IMR-90 (cell line): ENCODE measurements at regions not wholly inside any gene's neighbourhood (a gene's known extent, or its start where the extent isn't known, plus 50 kb on each side); places are given as distances from the start of the nearest gene placed in this dataset.

Experiments used
- ATAC-seq: fragments of 200-7000 bp; cut with Tn5 transposase; 2 replicates; pipeline ENCODE4 v1.9.1; 2020; ENCODE audit warnings: low read depth, mild to moderate bottlenecking, moderate library complexity
- BruUV-seq: library from RNA; stranded (reverse); fragments of 400-500 nt; replicated peaks from 2 replicates; lab custom pipeline; 2021; lab: Mats Ljungman, UMichigan
- CTCF ChIA-PET: fragments of 300-600 bp; formaldehyde crosslinking; extraction: SDS; loops from one replicate; lab custom pipeline; 2021; ENCODE audit warnings: antibody characterized with exemption; lab: Yijun Ruan, JAX
- POLR2A ChIA-PET: fragments of 300-600 bp; sonication (Branson Sonifier 250); formaldehyde crosslinking; loops from one replicate; lab custom pipeline; 2022; ENCODE audit warnings: antibody characterized with exemption; ENCODE audit not compliant: unreplicated experiment; lab: Charles Lee
- DNase-seq: peaks from one replicate; pipeline ENCODE4 v3.0.0; 2013
- H2AFZ ChIP-seq: replicated peaks from 2 replicates; pipeline ENCODE3; 2013; ENCODE audit warnings: low read length, mild to moderate bottlenecking; ENCODE audit not compliant: poor library complexity
- H2AK5ac ChIP-seq: 2 replicates; pipeline ENCODE4 v1.6.1; 2013; ENCODE audit warnings: low read depth, low read length, inconsistent platforms
- H2AK9ac ChIP-seq: replicated peaks from 2 replicates; pipeline ENCODE3; 2013; ENCODE audit warnings: mild to moderate bottlenecking, low read depth, low read length, moderate library complexity; ENCODE audit not compliant: poor library complexity
- H2BK120ac ChIP-seq: 2 replicates; pipeline ENCODE4 v1.6.1; 2013; ENCODE audit warnings: low read depth, low read length, inconsistent platforms
- H2BK15ac ChIP-seq: 3 replicates; pipeline ENCODE4 v1.6.1; 2013; ENCODE audit warnings: low read depth, low read length, inconsistent platforms
- H2BK20ac ChIP-seq: 2 replicates; pipeline ENCODE4 v1.6.1; 2013; ENCODE audit warnings: low read depth, mild to moderate bottlenecking, inconsistent platforms, low read length, moderate library complexity
- H2BK5ac ChIP-seq: 2 replicates; pipeline ENCODE4 v1.6.1; 2013; ENCODE audit warnings: mild to moderate bottlenecking, low read depth, low read length, inconsistent platforms; ENCODE audit not compliant: poor library complexity, severe bottlenecking
- H3K14ac ChIP-seq: replicated peaks from 2 replicates; pipeline ENCODE4 v1.6.1; 2013; ENCODE audit warnings: low read depth, low read length, inconsistent platforms
- H3K18ac ChIP-seq: 2 replicates; pipeline ENCODE4 v1.6.1; 2013; ENCODE audit warnings: low read depth, low read length, control low read depth
- H3K23ac ChIP-seq: 2 replicates; pipeline ENCODE4 v1.6.1; 2013; ENCODE audit warnings: low read depth, low read length, inconsistent platforms
- H3K27ac ChIP-seq: 2 replicates; pipeline ENCODE4 v1.5.1; 2013; ENCODE audit warnings: mild to moderate bottlenecking, control low read depth, low read length; ENCODE audit not compliant: insufficient read depth
- H3K27me3 ChIP-seq: 2 replicates; pipeline ENCODE4 v1.6.1; 2013; ENCODE audit warnings: low read length; ENCODE audit not compliant: control insufficient read depth, insufficient read depth
- H3K36me3 ChIP-seq: 2 replicates; pipeline ENCODE4 v1.6.1; 2013; ENCODE audit warnings: low read length, mixed read lengths; ENCODE audit not compliant: control insufficient read depth, insufficient read depth
- H3K4ac ChIP-seq: 2 replicates; pipeline ENCODE4 v1.6.1; 2013; ENCODE audit warnings: low read depth, low read length, inconsistent platforms
- H3K4me1 ChIP-seq: 2 replicates; pipeline ENCODE4 v1.6.1; 2013; ENCODE audit warnings: low read length, mixed read lengths; ENCODE audit not compliant: control insufficient read depth, insufficient read depth
- H3K4me2 ChIP-seq: 2 replicates; pipeline ENCODE4 v1.6.1; 2013; ENCODE audit warnings: low read depth, mild to moderate bottlenecking, control low read depth, low read length, moderate library complexity
- H3K4me3 ChIP-seq: 2 replicates; pipeline ENCODE4 v1.5.1; 2013; ENCODE audit warnings: low read depth, mild to moderate bottlenecking, control low read depth, low read length, moderate library complexity; ENCODE audit not compliant: insufficient read depth
- H3K56ac ChIP-seq: 2 replicates; pipeline ENCODE4 v1.6.1; 2013; ENCODE audit warnings: low read length, inconsistent platforms; ENCODE audit not compliant: insufficient read depth; ENCODE audit errors: extremely low read depth
- H3K79me1 ChIP-seq, 2 experiments: 2 replicates each; pipeline ENCODE4 v1.6.1; 2013; ENCODE audit warnings: low read length in 2 of 2, inconsistent platforms in 1 of 2, low read depth in 1 of 2
- H3K9ac ChIP-seq: 2 replicates; pipeline ENCODE4 v1.6.1; 2013; ENCODE audit warnings: low read depth, low read length, control low read depth
- H3K9me1 ChIP-seq: 2 replicates; pipeline ENCODE4 v1.6.1; 2013; ENCODE audit warnings: low read length, inconsistent platforms; ENCODE audit not compliant: insufficient read depth
- H3K9me3 ChIP-seq: 2 replicates; pipeline ENCODE4 v1.6.1; 2013; ENCODE audit warnings: low read length; ENCODE audit not compliant: control insufficient read depth, insufficient read depth
- H4K20me1 ChIP-seq: 2 replicates; pipeline ENCODE4 v1.6.1; 2013; ENCODE audit warnings: low read length, inconsistent platforms; ENCODE audit not compliant: insufficient read depth
- H4K5ac ChIP-seq: 2 replicates; pipeline ENCODE4 v1.6.1; 2013; ENCODE audit warnings: mild to moderate bottlenecking, low read depth, low read length, control low read depth
- H4K8ac ChIP-seq, 2 experiments: 2 replicates each; pipeline ENCODE4 v1.6.1; 2013; ENCODE audit warnings: low read depth in 2 of 2, low read length in 2 of 2, control low read depth in 1 of 2, inconsistent platforms in 1 of 2
- H4K91ac ChIP-seq: 2 replicates; pipeline ENCODE4 v1.6.1; 2013; ENCODE audit warnings: low read depth, low read length, inconsistent platforms; ENCODE audit not compliant: insufficient read depth
- CEBPB ChIP-seq: IDR thresholded peaks from 2 replicates; pipeline ENCODE4 v1.6.1; 2012; ENCODE audit warnings: low read depth, low read length, improper control_type of control experiment
- CTCF ChIP-seq: conservative IDR thresholded peaks from 2 replicates; pipeline ENCODE4 v1.5.1; 2012; ENCODE audit warnings: mild to moderate bottlenecking, low read depth, low read length, improper control_type of control experiment
- ELK1 ChIP-seq: fragments of 150-350 bp; IDR thresholded peaks from 2 replicates; pipeline ENCODE4 v1.6.1; 2016; ENCODE audit warnings: low read depth, mild to moderate bottlenecking, low read length, moderate library complexity, borderline replicate concordance
- MXI1 ChIP-seq: IDR thresholded peaks from 2 replicates; pipeline ENCODE4 v1.6.1; 2012; ENCODE audit warnings: low read depth, mild to moderate bottlenecking, low read length, moderate library complexity, borderline replicate concordance
- RFX5 ChIP-seq: IDR thresholded peaks from 2 replicates; pipeline ENCODE4 v1.8.0; 2012; ENCODE audit warnings: low read depth, mild to moderate bottlenecking, low read length, moderate library complexity
- WGBS, 2 experiments: methylation state at CpG; one replicate each; pipeline versions ENCODE4 v1.1.5 to v1.1.7; 2013; ENCODE audit warnings: missing lambda C conversion rate in 2 of 2; ENCODE audit not compliant: insufficient read length in 1 of 2; ENCODE audit errors: extremely low coverage in 2 of 2; 5-methylcytosine and 5-hydroxymethylcytosine counted together
- dilution Hi-C: fragments of 300-500 bp; cut with HindIII; formaldehyde crosslinking; loops from one replicate; pipeline ENCODE4 v1.14.3; 2018; ENCODE audit warnings: low sequenced_read_pairs; ENCODE audit not compliant: unreplicated experiment
- in situ Hi-C: fragments of 300-500 bp; cut with MboI; formaldehyde crosslinking; loops from 3 replicates; pipeline ENCODE4 v1.14.3; 2019; ENCODE audit warnings: low sequenced_read_pairs, inconsistent platforms, mixed read lengths
- intact Hi-C: fragments of 100-400 bp; cut with micrococcal nuclease; formaldehyde crosslinking; loops from 2 replicates; pipeline ENCODE4 v1.10.0; 2022

- in situ Hi-C loops: no loop called here
- ChIA-PET CTCF (interaction anchor here (1.0 kb wide), 1 partner anchor 12 kb away, joined by 3 read pairs; no protein-coding TSS in a partner anchor), POLR2A (no interaction called here)
- H4K8ac ChIP-seq: no peak overlapping the region
- H3K79me1 ChIP-seq: no peaks in the 10 kb centered on the region
- intact Hi-C loops: no loop called here
- no TSS peak for BruUV-seq
- H4K5ac ChIP-seq: no peak overlapping the region
- no peak overlapping the region for H3K56ac ChIP-seq
- H3K4me2 ChIP-seq: no peak overlapping the region
- H2AK9ac ChIP-seq: no peak overlapping the region
- no peak overlapping the region for H2BK5ac ChIP-seq
- H2BK15ac ChIP-seq: no peak overlapping the region
- no peak overlapping the region for H4K91ac ChIP-seq
- H3K23ac ChIP-seq: no peak overlapping the region
- no peak overlapping the region for H2AFZ ChIP-seq
- no peaks in the 10 kb centered on the region for H3K36me3 ChIP-seq
- H3K9me1 ChIP-seq: no peaks in the 10 kb centered on the region
- no peak overlapping the region for H3K27ac ChIP-seq
- H3K9ac ChIP-seq: no peak overlapping the region
- no peak overlapping the region for H3K4me3 ChIP-seq
- no peaks in the 10 kb centered on the region for H3K4me1 ChIP-seq
- no peak overlapping the region for H3K18ac ChIP-seq
- ATAC-seq (no peak), DNase-seq (no peak)
- no CpG with 5 or more reads among the region's 6 CpGs for WGBS, 2 experiments
- no peak overlapping the region for H3K4ac ChIP-seq
- dilution Hi-C loops: no loop called here
- H4K20me1 ChIP-seq: no peaks in the 10 kb centered on the region
- H2BK20ac ChIP-seq: no peak overlapping the region
- TF ChIP-seq MXI1 (no peak), CEBPB (no peak), ELK1 (no peak), CTCF (no peak), RFX5 (no peak)
- H2AK5ac ChIP-seq: no peak overlapping the region
- no peaks in the 10 kb centered on the region for H3K9me3 ChIP-seq
- H2BK120ac ChIP-seq: no peak overlapping the region
- no peak overlapping the region for H3K14ac ChIP-seq
- no peaks in the 10 kb centered on the region; the same call in 1 of the 2 replicates for H3K27me3 ChIP-seq
Observed at GRCh38 chr3:65039754-65040210, 352.0 kb upstream of the ADAMTS9 start.
